ENCODE measurements at regions not wholly inside any gene's neighbourhood (a gene's known extent, or its start where the extent isn't known, plus 50 kb on each side); places are given as distances from the start of the nearest gene placed in this dataset.

DNA sequence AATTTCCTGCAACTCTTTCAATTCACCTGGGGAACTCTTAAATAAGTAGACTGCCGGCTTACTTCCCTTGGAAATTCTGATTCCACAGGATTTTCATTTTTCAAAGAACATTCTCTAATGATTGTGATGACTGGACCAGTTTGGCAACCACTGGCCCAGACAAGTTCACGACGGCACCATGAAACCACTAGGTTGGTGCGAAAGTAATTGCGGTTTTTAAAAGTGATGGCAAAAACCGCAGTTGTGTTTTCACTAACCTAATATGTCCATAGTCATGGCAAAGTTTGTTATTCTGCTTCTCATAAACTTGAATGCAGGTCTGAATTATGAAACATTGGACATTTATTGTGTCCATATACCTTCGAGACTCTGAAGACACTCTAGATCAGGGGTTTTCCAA is 317.2 kb downstream of the IRX1 start:
- no peak for DNase-seq (ENCODE audit: low read depth in 1 of 2, low spot score in 1 of 2)
- in situ Hi-C loops (cut with HindIII; ENCODE audit: low pct_unique_long_range_greater_than_20kb, low sequenced_read_pairs) = no loop called here
- TF ChIP-seq JUND (IDR thresholded peaks at IDR 0.05; ENCODE audit: low read depth) = no peak

DNA sequence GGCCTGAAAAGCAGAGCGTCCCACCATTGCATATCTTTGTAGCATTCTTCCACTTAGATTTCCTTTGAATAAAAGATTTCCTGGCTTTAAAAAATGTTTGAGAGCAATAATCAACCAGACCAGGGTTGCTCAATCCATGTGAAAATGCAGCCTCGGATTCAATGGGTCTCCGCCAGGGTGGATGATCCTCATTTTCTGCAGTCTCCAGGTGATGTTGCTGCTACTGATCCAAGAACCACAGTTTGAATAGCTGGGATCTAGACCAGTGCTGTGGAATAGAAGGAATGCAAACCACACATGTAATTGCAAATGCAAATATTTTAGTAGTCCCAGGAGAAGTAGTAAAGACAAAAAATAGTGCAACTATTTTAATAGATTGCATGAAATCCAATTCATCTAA is 317.6 kb downstream of the IRX1 start:
- no peak for TF ChIP-seq JUND (IDR thresholded peaks at IDR 0.05; ENCODE audit: low read depth)
- DNase-seq (ENCODE audit: low read depth in 1 of 2, low spot score in 1 of 2) = no peak
- in situ Hi-C loops (cut with HindIII; ENCODE audit: low pct_unique_long_range_greater_than_20kb, low sequenced_read_pairs) = no loop called here

DNA sequence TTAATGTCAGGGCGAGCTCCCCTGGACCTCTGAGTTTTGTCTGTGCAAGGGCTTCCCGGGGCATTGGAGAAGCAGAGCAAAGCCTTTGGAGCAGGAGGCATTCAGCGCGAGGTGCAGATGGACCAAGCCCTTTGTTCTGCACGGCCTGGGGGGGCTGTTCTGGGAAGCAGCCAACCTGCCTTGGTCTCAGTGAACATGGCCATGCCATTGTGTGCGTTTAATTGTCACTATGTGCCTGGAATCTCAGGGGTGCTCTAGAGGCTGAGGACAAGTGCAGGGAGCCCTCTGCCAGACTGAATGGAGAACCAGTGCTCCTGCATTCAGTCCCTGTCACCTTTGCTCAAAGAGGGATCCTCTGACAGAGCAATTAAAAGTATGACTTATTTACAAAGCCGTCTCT is 329.4 kb downstream of the IRX1 start:
- in situ Hi-C loops (cut with HindIII; ENCODE audit: low pct_unique_long_range_greater_than_20kb, low sequenced_read_pairs) = no loop called here
- no peak for DNase-seq (ENCODE audit: low read depth in 1 of 2, low spot score in 1 of 2)
- TF ChIP-seq JUND (IDR thresholded peaks at IDR 0.05; ENCODE audit: low read depth) = no peak

DNA sequence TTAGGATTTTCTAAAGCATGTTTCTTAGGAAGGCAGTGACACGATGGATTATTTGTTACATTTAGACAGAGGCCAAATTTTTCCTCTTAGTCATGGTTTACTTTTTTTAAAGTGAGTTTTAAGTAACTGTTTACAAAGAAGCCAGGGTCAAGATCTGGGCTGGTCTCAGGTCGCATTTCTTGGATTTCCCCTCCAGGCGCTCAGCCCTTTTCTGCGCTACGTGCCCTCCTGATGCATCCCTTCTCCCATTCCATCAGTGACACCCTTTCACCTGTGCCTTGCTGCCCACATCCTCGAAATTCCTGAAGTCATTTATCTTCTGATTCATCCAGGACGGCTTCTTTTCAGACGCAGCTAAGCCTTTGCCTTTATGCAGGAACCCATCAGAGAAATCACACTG is 330.3 kb downstream of the IRX1 start:
- no peak for TF ChIP-seq JUND (IDR thresholded peaks at IDR 0.05; ENCODE audit: low read depth)
- no peak for DNase-seq (ENCODE audit: low read depth in 1 of 2, low spot score in 1 of 2)
- in situ Hi-C loops (cut with HindIII; ENCODE audit: low pct_unique_long_range_greater_than_20kb, low sequenced_read_pairs) = no loop called here

DNA sequence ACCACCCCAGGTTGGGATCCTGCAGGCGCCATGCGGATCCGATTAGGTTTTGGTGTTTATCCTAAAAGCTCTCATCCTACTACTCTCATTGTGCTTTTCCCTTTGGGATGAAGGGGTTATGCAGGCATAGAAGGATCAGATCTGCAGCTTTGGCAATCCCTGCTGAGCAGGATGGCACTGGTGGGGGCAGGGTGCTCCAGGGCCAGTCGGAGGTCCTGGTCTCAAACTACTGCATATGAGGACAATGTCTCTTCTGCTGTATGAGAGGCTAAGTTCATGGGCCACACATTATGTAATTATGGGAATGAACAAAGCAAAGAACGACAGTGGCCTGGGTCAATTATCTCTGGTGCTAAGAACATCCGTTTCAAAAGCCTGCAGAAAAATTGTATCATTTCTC is 334.2 kb downstream of the IRX1 start:
- DNase-seq (ENCODE audit: low read depth in 1 of 2, low spot score in 1 of 2) = no peak
- no peak for TF ChIP-seq JUND (IDR thresholded peaks at IDR 0.05; ENCODE audit: low read depth)
- in situ Hi-C loops (cut with HindIII; ENCODE audit: low pct_unique_long_range_greater_than_20kb, low sequenced_read_pairs) = no loop called here

DNA sequence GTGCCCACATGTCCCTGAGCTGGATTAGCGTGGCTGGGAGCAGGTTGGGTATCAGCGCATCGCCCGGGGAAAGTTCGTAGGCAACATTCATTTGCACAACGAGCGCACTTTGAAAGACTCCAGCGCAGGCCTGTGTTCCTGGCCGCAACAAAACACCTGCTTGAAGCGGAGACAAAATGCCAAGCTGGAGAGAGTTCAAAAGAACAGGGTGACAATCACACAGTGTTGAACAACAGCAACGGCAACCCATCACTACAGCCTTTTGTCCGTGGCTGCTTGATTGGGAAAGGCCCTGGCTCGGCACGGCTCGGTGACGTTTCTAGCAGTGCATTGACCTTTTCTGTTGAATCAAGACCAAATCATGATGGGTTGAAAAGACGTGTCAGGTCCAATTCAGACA is 336.3 kb downstream of the IRX1 start:
- DNase-seq (ENCODE audit: low read depth in 1 of 2, low spot score in 1 of 2) = no peak
- in situ Hi-C loops (cut with HindIII; ENCODE audit: low pct_unique_long_range_greater_than_20kb, low sequenced_read_pairs) = no loop called here

DNA sequence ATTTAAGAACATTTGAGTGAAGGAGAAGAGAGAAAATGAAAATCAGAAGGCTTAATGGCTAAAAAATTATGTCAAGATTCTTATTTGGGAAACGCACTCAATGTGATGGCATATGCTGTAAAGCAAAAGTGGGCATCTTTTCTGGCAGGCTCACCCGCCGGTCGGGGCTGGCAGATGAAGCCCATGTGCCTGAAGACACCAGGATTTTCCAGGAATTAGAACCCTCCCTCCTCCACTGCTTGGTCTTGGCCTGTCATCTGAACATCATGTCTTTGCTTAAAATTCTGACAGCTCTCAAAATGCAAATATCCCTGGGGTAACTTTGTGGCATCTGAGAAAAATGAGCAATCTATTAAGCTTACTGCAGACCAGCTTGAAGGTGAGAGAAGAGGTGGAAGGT is 337.9 kb downstream of the IRX1 start:
- DNase-seq (ENCODE audit: low read depth in 1 of 2, low spot score in 1 of 2) = no peak
- in situ Hi-C loops (cut with HindIII; ENCODE audit: low pct_unique_long_range_greater_than_20kb, low sequenced_read_pairs) = no loop called here
- TF ChIP-seq JUND (IDR thresholded peaks at IDR 0.05; ENCODE audit: low read depth) = no peak

More for the DNA sequence above, 336.3 kb downstream of the IRX1 start:
- TF ChIP-seq JUND (IDR thresholded peaks at IDR 0.05; ENCODE audit: low read depth) = no peak

DNA sequence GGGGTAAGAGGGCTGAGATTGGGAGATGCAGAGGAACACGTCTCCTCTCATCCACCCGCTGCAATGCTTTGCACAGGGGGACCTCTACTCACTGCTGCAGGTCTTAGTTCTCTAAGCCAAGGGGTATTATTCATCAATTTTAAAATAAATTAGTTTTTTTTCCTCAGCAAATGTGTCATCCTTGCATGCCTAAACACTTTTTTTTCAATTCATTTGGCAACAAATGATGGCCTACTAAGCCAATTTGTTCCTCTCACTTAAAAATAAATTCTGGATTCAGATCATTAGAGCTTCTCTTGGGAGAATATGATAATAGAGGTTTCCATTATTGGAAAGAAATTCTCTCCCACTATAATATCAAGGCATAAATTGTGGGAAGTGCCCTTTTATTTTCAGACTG is 338.3 kb downstream of the IRX1 start:
- in situ Hi-C loops (cut with HindIII; ENCODE audit: low pct_unique_long_range_greater_than_20kb, low sequenced_read_pairs) = no loop called here
- no peak for DNase-seq (ENCODE audit: low read depth in 1 of 2, low spot score in 1 of 2)
- no peak for TF ChIP-seq JUND (IDR thresholded peaks at IDR 0.05; ENCODE audit: low read depth)

DNA sequence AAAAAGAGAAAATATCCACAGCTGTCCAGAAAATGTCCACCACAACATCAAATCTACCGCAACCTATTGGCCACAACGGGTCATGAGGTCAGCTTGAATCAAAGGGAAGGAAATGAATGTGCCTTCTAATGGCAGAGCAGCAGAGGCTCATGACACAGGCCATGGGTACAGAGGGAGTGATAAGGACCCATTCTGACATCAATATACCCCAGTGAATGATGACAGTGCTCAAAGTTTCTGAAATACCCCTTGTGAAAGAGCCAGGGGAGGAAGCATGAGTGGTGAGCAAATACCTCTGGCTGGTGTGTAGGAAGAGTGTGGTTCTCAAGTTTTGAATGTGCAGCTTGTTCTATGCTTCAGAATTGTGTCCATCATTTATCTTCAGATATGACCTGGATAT is 348.2 kb downstream of the IRX1 start:
- TF ChIP-seq JUND (IDR thresholded peaks at IDR 0.05; ENCODE audit: low read depth) = no peak
- DNase-seq (ENCODE audit: low read depth in 1 of 2, low spot score in 1 of 2) = no peak
- in situ Hi-C loops (cut with HindIII; ENCODE audit: low pct_unique_long_range_greater_than_20kb, low sequenced_read_pairs) = no loop called here

DNA sequence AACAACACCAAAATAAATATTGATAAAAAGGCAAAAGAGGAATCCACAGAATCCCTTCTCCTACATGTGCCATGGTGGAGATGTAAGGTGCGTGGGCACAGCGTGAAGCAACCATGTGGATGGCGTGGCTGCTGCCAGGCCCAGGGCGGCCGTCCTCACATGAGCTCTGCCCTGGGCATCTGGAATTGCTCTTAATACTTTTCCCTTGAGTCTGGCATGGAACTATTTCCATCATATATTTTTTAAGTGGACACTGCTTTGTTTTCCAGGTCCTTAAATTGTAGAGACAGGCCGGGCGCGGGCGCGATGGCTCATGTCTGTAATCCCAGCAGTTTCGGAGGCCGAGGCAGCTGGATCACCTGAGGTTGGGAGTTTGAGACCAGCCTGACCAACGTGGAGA is 349.3 kb downstream of the IRX1 start:
- in situ Hi-C loops (cut with HindIII; ENCODE audit: low pct_unique_long_range_greater_than_20kb, low sequenced_read_pairs) = no loop called here
- no peak for TF ChIP-seq JUND (IDR thresholded peaks at IDR 0.05; ENCODE audit: low read depth)
- DNase-seq (ENCODE audit: low read depth in 1 of 2, low spot score in 1 of 2) = no peak

DNA sequence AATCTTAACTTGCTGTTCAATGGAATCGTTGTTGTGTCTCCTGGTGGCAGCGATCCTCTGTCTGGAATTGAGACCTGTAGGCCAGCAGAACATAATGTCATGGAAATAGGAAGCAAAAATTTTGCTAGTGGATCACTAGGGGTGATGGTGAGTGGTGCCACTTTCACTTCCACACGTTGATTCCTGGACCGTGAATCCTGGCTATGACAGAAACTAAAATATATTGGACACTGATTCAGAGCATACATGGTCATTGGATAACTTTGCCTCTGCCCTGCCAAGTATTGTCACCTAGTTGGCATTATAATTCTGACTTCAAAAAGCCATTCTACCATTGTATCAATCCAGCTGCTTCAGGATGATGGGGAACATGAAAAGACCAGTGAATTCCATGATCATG is 353.2 kb downstream of the IRX1 start:
- TF ChIP-seq JUND (IDR thresholded peaks at IDR 0.05; ENCODE audit: low read depth) = no peak
- in situ Hi-C loops (cut with HindIII; ENCODE audit: low pct_unique_long_range_greater_than_20kb, low sequenced_read_pairs) = no loop called here
- DNase-seq (ENCODE audit: low read depth in 1 of 2, low spot score in 1 of 2) = no peak

DNA sequence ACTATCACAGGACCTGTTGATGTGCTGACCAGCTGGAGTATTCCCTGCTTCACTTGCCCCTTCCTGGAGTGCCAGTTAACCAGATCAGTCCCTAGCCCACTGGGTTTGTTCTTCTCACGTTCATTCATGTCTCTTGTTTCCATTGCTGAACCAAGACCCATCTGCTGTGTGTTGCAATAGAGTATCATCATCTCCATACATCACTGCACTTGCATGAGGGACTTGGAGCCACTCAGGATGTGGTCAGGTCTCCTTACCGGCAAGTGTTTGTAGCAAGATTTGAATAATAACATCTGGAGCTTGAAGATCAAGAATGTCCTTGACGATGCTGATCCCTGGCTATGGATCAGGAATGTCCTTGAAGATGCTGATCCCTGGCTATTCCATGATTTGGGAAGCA is 358.6 kb downstream of the IRX1 start:
- no peak for DNase-seq (ENCODE audit: low read depth in 1 of 2, low spot score in 1 of 2)
- in situ Hi-C loops (cut with HindIII; ENCODE audit: low pct_unique_long_range_greater_than_20kb, low sequenced_read_pairs) = no loop called here
- TF ChIP-seq JUND (IDR thresholded peaks at IDR 0.05; ENCODE audit: low read depth) = no peak

DNA sequence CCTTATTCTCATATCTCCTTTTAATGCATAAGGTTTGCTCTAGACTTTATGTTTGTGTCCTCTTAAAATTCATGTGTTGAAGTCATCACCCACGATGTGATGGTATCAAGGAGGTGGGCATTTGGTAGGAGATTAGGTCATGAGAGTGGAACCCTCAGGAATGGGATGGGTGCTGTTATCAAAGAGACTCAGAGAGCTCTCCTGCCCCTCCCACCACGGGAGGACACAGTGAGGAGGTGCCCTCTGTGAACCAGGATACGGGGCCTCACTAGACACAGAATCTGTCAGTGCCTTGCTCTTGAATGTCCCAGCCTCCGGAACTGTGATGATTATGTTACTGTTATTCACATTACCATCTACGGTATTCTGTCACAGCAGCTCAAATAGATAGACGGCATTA is 359.0 kb downstream of the IRX1 start:
- no peak for DNase-seq (ENCODE audit: low read depth in 1 of 2, low spot score in 1 of 2)
- in situ Hi-C loops (cut with HindIII; ENCODE audit: low pct_unique_long_range_greater_than_20kb, low sequenced_read_pairs) = no loop called here
- no peak for TF ChIP-seq JUND (IDR thresholded peaks at IDR 0.05; ENCODE audit: low read depth)

DNA sequence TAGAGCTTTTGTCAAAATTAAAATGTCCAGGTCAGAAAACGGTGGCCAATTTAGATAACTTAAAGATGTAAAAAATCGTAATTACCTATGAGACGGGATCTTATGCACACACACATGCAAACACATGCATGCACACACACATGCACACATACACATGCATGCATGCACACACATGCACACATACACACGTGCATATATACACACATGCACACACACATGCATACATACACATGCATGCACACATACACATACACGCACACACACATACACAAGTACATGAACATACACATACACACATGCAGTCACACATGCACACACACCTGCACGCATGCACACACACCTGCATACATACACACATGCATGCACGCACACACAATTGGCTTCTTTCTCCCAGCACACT is 362.0 kb downstream of the IRX1 start:
- no peak for DNase-seq (ENCODE audit: low read depth in 1 of 2, low spot score in 1 of 2)
- TF ChIP-seq JUND (IDR thresholded peaks at IDR 0.05; ENCODE audit: low read depth) = no peak
- in situ Hi-C loops (cut with HindIII; ENCODE audit: low pct_unique_long_range_greater_than_20kb, low sequenced_read_pairs) = no loop called here

DNA sequence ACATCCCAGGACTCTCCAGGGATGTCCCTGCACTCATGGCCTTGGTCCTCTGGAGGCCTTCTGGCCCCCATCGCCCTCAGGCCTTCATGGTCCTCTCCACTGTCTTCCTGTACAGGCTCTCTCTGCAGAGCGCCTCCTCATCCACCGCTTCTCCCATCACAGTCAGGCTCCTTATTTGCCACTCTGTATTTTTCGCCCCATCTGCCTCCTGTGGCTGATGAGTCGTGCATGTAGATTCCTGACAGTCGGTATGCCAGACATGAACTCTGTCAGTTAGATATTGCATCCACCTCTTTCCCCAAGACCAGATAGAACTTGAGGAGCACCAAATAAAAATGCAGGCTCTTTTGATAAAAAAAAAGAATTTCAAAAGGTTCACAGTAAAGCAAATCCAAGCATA is 362.8 kb downstream of the IRX1 start:
- TF ChIP-seq JUND (IDR thresholded peaks at IDR 0.05; ENCODE audit: low read depth) = no peak
- no peak for DNase-seq (ENCODE audit: low read depth in 1 of 2, low spot score in 1 of 2)
- in situ Hi-C loops (cut with HindIII; ENCODE audit: low pct_unique_long_range_greater_than_20kb, low sequenced_read_pairs) = no loop called here
